ENCODE measurements at regions not wholly inside any gene's neighbourhood (a gene's known extent, or its start where the extent isn't known, plus 50 kb on each side); places are given as distances from the start of the nearest gene placed in this dataset.

- Histone ChIP-seq H3K4me3 (ENCODE audit: low read length) (no peak overlapping the region), H3K9me3 (ENCODE audit: control insufficient read depth, insufficient read depth, low read length) (peaks cover 3% of the 10 kb centered on the region), H3K36me3 (ENCODE audit: control insufficient read depth, insufficient read depth, low read length) (no peaks in the 10 kb centered on the region), H3K27ac (ENCODE audit: low read length) (no peak overlapping the region), H3K4me1 (ENCODE audit: control insufficient read depth, insufficient read depth, low read length) (no peaks in the 10 kb centered on the region), H3K27me3 (ENCODE audit: control insufficient read depth, insufficient read depth, low read length) (no peaks in the 10 kb centered on the region)
- TF ChIP-seq CTCF (IDR thresholded peaks at IDR 0.05) = no peak
- Mint-ChIP-seq H3K36me3 (no peaks in the 10 kb centered on the region), H3K4me3 (no peak overlapping the region), H3K27me3 (ENCODE audit: low read depth in 2 of 2) (no peaks in the 10 kb centered on the region), H3K9me3 (peaks cover 0 to 4% of the 10 kb centered on the region in 2 donors), H3K27ac (no peak overlapping the region), H3K4me1 (no peaks in the 10 kb centered on the region)
- DNase-seq (no peak), ATAC-seq (no peak)
- WGBS (ENCODE audit: insufficient coverage) = 84% methylated on average over 2 of the region's 3 CpGs
- intact Hi-C loops (cut with micrococcal nuclease) = no loop called here
Observed at GRCh38 chrY:19180824-19181223, 407.3 kb upstream of the HSFY2 start.

GRCh38 chrY:19168202-19168565 lies 394.6 kb upstream of the HSFY2 start:
- H3K27me3 Mint-ChIP-seq (ENCODE audit: low read depth in 2 of 2) = no peaks in the 10 kb centered on the region
- TF ChIP-seq CTCF (IDR thresholded peaks at IDR 0.05) = no peak
- no peak overlapping the region for H3K4me3 Mint-ChIP-seq
- H3K4me1 Mint-ChIP-seq = no peaks in the 10 kb centered on the region
- Histone ChIP-seq H3K27ac (ENCODE audit: low read length) (no peak overlapping the region), H3K36me3 (ENCODE audit: control insufficient read depth, insufficient read depth, low read length) (no peaks in the 10 kb centered on the region), H3K9me3 (ENCODE audit: control insufficient read depth, insufficient read depth, low read length) (peaks cover 8% of the 10 kb centered on the region), H3K4me3 (ENCODE audit: low read length) (no peak overlapping the region), H3K4me1 (ENCODE audit: control insufficient read depth, insufficient read depth, low read length) (no peaks in the 10 kb centered on the region), H3K27me3 (ENCODE audit: control insufficient read depth, insufficient read depth, low read length) (no peaks in the 10 kb centered on the region)
- WGBS (ENCODE audit: insufficient coverage) = 95% methylated on average over 5 of the region's 5 CpGs
- DNase-seq (no peak), ATAC-seq (no peak)
- H3K27ac Mint-ChIP-seq = no peak overlapping the region
- intact Hi-C loops (cut with micrococcal nuclease) = no loop called here
- peaks cover 0 to 2% of the 10 kb centered on the region in 2 donors for H3K9me3 Mint-ChIP-seq
- H3K36me3 Mint-ChIP-seq = no peaks in the 10 kb centered on the region

GRCh38 chrY:19167319-19168201 lies 394.0 kb upstream of the HSFY2 start:
- ATAC-seq (no peak), DNase-seq (no peak)
- no peak for TF ChIP-seq CTCF (IDR thresholded peaks at IDR 0.05)
- WGBS (ENCODE audit: insufficient coverage) = 83% methylated on average over 10 of the region's 13 CpGs
- Mint-ChIP-seq H3K9me3 (peaks cover 0 to 2% of the 10 kb centered on the region in 2 donors), H3K27me3 (ENCODE audit: low read depth in 2 of 2) (no peaks in the 10 kb centered on the region), H3K4me1 (no peaks in the 10 kb centered on the region), H3K27ac (no peak overlapping the region), H3K4me3 (no peak overlapping the region), H3K36me3 (no peaks in the 10 kb centered on the region)
- H3K9me3 ChIP-seq (ENCODE audit: control insufficient read depth, insufficient read depth, low read length) = peaks cover 6% of the 10 kb centered on the region
- H3K27me3 ChIP-seq (ENCODE audit: control insufficient read depth, insufficient read depth, low read length) = no peaks in the 10 kb centered on the region
- H3K36me3 ChIP-seq (ENCODE audit: control insufficient read depth, insufficient read depth, low read length) = no peaks in the 10 kb centered on the region
- intact Hi-C loops (cut with micrococcal nuclease) = no loop called here
- no peak overlapping the region for H3K27ac ChIP-seq (ENCODE audit: low read length)
- H3K4me1 ChIP-seq (ENCODE audit: control insufficient read depth, insufficient read depth, low read length) = no peaks in the 10 kb centered on the region
- H3K4me3 ChIP-seq (ENCODE audit: low read length) = no peak overlapping the region

GRCh38 chrY:19148783-19149182 lies 375.2 kb upstream of the HSFY2 start:
- Histone ChIP-seq H3K4me1 (ENCODE audit: control insufficient read depth, insufficient read depth, low read length) (no peaks in the 10 kb centered on the region), H3K36me3 (ENCODE audit: control insufficient read depth, insufficient read depth, low read length) (no peaks in the 10 kb centered on the region), H3K4me3 (ENCODE audit: low read length) (no peak overlapping the region), H3K9me3 (ENCODE audit: control insufficient read depth, insufficient read depth, low read length) (no peaks in the 10 kb centered on the region), H3K27ac (ENCODE audit: low read length) (no peak overlapping the region), H3K27me3 (ENCODE audit: control insufficient read depth, insufficient read depth, low read length) (no peaks in the 10 kb centered on the region)
- ATAC-seq (no peak), DNase-seq (no peak)
- H3K36me3 Mint-ChIP-seq = no peaks in the 10 kb centered on the region
- WGBS (ENCODE audit: insufficient coverage) = 50% methylated on average over 2 of the region's 4 CpGs
- H3K27ac Mint-ChIP-seq = no peak overlapping the region
- intact Hi-C loops (cut with micrococcal nuclease) = no loop called here
- H3K27me3 Mint-ChIP-seq (ENCODE audit: low read depth in 2 of 2) = no peaks in the 10 kb centered on the region
- no peak for TF ChIP-seq CTCF (IDR thresholded peaks at IDR 0.05)
- no peaks in the 10 kb centered on the region for H3K4me1 Mint-ChIP-seq
- H3K9me3 Mint-ChIP-seq = no peaks in the 10 kb centered on the region
- H3K4me3 Mint-ChIP-seq = no peak overlapping the region
